ENCODE measurements at regions not wholly inside any gene's neighbourhood (a gene's known extent, or its start where the extent isn't known, plus 50 kb on each side); places are given as distances from the start of the nearest gene placed in this dataset.
A peak's percentile ranks its signal among the peaks of the same experiment; 100 is the strongest.

DNA sequence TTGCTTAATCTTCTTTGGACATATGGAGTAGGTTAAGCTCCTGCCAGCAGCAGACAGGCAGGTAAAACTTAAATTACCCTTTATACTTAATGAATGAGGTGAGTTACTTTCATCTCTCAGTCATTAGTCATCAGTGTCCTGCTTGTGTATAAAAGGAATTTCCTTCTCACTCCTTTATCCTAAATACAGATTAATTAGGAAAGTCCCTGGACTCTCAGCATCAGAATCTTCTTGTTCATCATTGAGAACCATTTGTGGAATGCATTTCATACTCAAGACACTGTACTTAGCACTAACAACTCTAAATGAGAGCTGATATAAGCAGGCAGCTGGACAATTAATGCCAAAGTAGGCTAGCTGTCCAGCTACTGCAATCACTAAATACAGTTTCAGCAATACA is 630.4 kb downstream of the METTL15 start:
- Histone ChIP-seq H3K27ac (ENCODE audit: insufficient read depth, low read depth, low read length) (no peak overlapping the region), H3K36me3 (ENCODE audit: control insufficient read depth in 2 of 2, extremely low read depth in 1 of 2, insufficient read depth in 2 of 2, low read length in 2 of 2) (no peaks in the 10 kb centered on the region), H3K9me3 (replicated peaks; ENCODE audit: control insufficient read depth, insufficient read depth, low read length) (no peaks in the 10 kb centered on the region), H3K9ac (replicated peaks; ENCODE audit: extremely low read depth, insufficient read depth, low read length) (no peak overlapping the region), H3K4me1 (ENCODE audit: control insufficient read depth, extremely low read depth, insufficient read depth, low read length) (peaks cover 42% of the 10 kb centered on the region), H4K20me1 (replicated peaks; ENCODE audit: control insufficient read depth, extremely low read depth, insufficient read depth, low read length) (no peaks in the 10 kb centered on the region), H3K4me3 (replicated peaks in 1 of 3; ENCODE audit: insufficient read depth in 1 of 3, low read depth in 1 of 3, low read length in 3 of 3) (no peak overlapping the region), H3K79me2 (ENCODE audit: control insufficient read depth, insufficient read depth, low read length) (peaks cover 58% of the 10 kb centered on the region), H3K27me3 (ENCODE audit: control insufficient read depth in 2 of 2, insufficient read depth in 2 of 2, low read length in 2 of 2) (no peaks in the 10 kb centered on the region), H3K9me1 (replicated peaks; ENCODE audit: control insufficient read depth, extremely low read depth, insufficient read depth, low read length) (no peaks in the 10 kb centered on the region), H2AFZ (ENCODE audit: low read depth, low read length) (peak overlapping the region; percentile 18), H3K4me2 (ENCODE audit: insufficient read depth, low read length) (peak overlapping the region; percentile 35)
- POLR2A ChIA-PET = interaction anchor here (0.5 kb wide), 1 partner anchor 462 kb away, joined by 3 read pairs; no protein-coding TSS in a partner anchor
- dilution Hi-C loops (cut with MboI; ENCODE audit: extremely low pct_ligation_motif_present, low sequenced_read_pairs) (no loop called here), intact Hi-C loops (cut with micrococcal nuclease) (loop anchor here (2.0 kb wide), 1 partner anchor 32 kb away; no protein-coding TSS in a partner anchor)
- BruUV-seq (replicated peaks) = no TSS peak
- DNase-seq (ENCODE audit: low read depth, low spot score) = peak; percentile 56
- CTCF ChIA-PET = interaction anchor here (0.9 to 6.8 kb wide), 10 partner anchors 12 to 1039 kb away, joined by 3 to 42 read pairs (median 4); no protein-coding TSS in a partner anchor
- no peak for FAIRE-seq
- TF ChIP-seq MYC (IDR thresholded peaks at IDR 0.05; ENCODE audit: low read depth, low read length) = no peak

DNA sequence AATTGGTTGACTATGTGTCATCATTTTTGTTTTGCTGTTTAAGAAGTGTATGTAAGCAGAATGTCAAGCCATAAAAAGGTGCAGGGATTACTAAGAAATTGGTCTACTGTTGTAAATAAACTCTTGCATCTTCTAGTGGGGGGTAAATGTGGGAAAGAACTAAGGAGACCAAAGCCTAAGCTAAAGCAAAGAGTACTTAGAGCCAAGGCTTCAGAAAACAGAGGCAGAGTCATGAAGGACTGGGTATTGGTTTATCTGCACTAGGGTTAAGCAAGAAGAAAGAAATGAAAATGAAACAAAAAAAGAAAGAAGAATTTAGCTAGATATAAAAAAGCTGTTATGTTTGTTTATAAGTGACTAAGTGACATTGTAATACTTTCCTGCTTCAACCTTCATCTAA is 628.1 kb downstream of the METTL15 start:
- H3K9me3 ChIP-seq (replicated peaks; ENCODE audit: control insufficient read depth, insufficient read depth, low read length) = no peaks in the 10 kb centered on the region
- no peaks in the 10 kb centered on the region for H3K27me3 ChIP-seq (ENCODE audit: control insufficient read depth in 2 of 2, insufficient read depth in 2 of 2, low read length in 2 of 2)
- no TSS peak for BruUV-seq (replicated peaks)
- ChIA-PET POLR2A (no interaction called here), CTCF (interaction anchor here (1.3 to 6.8 kb wide), 2 partner anchors 9 to 15 kb away, joined by 3 to 42 read pairs; no protein-coding TSS in a partner anchor)
- no peaks in the 10 kb centered on the region for H3K9me1 ChIP-seq (replicated peaks; ENCODE audit: control insufficient read depth, extremely low read depth, insufficient read depth, low read length)
- peaks cover 28% of the 10 kb centered on the region for H3K4me1 ChIP-seq (ENCODE audit: control insufficient read depth, extremely low read depth, insufficient read depth, low read length)
- intact Hi-C loops (cut with micrococcal nuclease) (no loop called here), dilution Hi-C loops (cut with MboI; ENCODE audit: extremely low pct_ligation_motif_present, low sequenced_read_pairs) (no loop called here)
- TF ChIP-seq POLR2A (IDR thresholded peaks at IDR 0.05; ENCODE audit: low read depth, low read length) (no peak), GATA2 (IDR thresholded peaks at IDR 0.05; ENCODE audit: insufficient read depth, insufficient read length, low read depth, low read length) (no peak), JUN (IDR thresholded peaks at IDR 0.05; ENCODE audit: borderline replicate concordance, insufficient read depth, insufficient read length, low read depth) (no peak), EZH2 (IDR thresholded peaks at IDR 0.05; ENCODE audit: borderline replicate concordance, low read depth, low read length, severe bottlenecking) (no peak), MYC (IDR thresholded peaks at IDR 0.05; ENCODE audit: low read depth, low read length) (no peak), FOS (IDR thresholded peaks at IDR 0.05; ENCODE audit: borderline replicate concordance, insufficient read depth, low read length) (no peak), POLR2AphosphoS5 (IDR thresholded peaks at IDR 0.05; ENCODE audit: insufficient read depth, low read depth, low read length) (no peak)
- TF ChIP-seq, protein P1, sequence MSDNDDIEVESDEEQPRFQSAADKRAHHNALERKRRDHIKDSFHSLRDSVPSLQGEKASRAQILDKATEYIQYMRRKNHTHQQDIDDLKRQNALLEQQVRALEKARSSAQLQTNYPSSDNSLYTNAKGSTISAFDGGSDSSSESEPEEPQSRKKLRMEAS (IDR thresholded peaks at IDR 0.05; ENCODE audit: insufficient read depth, insufficient read length) = no peak
- TF ChIP-seq, protein P2, sequence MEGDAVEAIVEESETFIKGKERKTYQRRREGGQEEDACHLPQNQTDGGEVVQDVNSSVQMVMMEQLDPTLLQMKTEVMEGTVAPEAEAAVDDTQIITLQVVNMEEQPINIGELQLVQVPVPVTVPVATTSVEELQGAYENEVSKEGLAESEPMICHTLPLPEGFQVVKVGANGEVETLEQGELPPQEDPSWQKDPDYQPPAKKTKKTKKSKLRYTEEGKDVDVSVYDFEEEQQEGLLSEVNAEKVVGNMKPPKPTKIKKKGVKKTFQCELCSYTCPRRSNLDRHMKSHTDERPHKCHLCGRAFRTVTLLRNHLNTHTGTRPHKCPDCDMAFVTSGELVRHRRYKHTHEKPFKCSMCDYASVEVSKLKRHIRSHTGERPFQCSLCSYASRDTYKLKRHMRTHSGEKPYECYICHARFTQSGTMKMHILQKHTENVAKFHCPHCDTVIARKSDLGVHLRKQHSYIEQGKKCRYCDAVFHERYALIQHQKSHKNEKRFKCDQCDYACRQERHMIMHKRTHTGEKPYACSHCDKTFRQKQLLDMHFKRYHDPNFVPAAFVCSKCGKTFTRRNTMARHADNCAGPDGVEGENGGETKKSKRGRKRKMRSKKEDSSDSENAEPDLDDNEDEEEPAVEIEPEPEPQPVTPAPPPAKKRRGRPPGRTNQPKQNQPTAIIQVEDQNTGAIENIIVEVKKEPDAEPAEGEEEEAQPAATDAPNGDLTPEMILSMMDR (IDR thresholded peaks at IDR 0.05; ENCODE audit: extremely low read depth in 1 of 2, insufficient read depth in 1 of 2, low read depth in 1 of 2, low read length in 2 of 2) = no peak
- no peak overlapping the region for H3K9ac ChIP-seq (replicated peaks; ENCODE audit: extremely low read depth, insufficient read depth, low read length)
- H2AFZ ChIP-seq (ENCODE audit: low read depth, low read length) = no peak overlapping the region
- H4K20me1 ChIP-seq (replicated peaks; ENCODE audit: control insufficient read depth, extremely low read depth, insufficient read depth, low read length) = no peaks in the 10 kb centered on the region
- H3K27ac ChIP-seq (ENCODE audit: insufficient read depth, low read depth, low read length) = no peak overlapping the region
- peaks cover 68% of the 10 kb centered on the region for H3K79me2 ChIP-seq (ENCODE audit: control insufficient read depth, insufficient read depth, low read length)
- H3K36me3 ChIP-seq (ENCODE audit: control insufficient read depth in 2 of 2, extremely low read depth in 1 of 2, insufficient read depth in 2 of 2, low read length in 2 of 2) = no peaks in the 10 kb centered on the region
- FAIRE-seq (no peak), DNase-seq (ENCODE audit: low read depth, low spot score) (no peak)
- H3K4me2 ChIP-seq (ENCODE audit: insufficient read depth, low read length) = no peak overlapping the region
- H3K4me3 ChIP-seq (replicated peaks in 1 of 3; ENCODE audit: insufficient read depth in 1 of 3, low read depth in 1 of 3, low read length in 3 of 3) = no peak overlapping the region
